ENCODE measurements at regions not wholly inside any gene's neighbourhood (a gene's known extent, or its start where the extent isn't known, plus 50 kb on each side); places are given as distances from the start of the nearest gene placed in this dataset.

- in situ Hi-C loops (cut with MboI; ENCODE audit: low sequenced_read_pairs, unreplicated experiment), result no loop called here
- no peak for TF ChIP-seq CTCF (IDR thresholded peaks at IDR 0.05; ENCODE audit: borderline replicate concordance, control extremely low read depth, extremely low read depth, insufficient read depth, missing control alignments)
- DNase-seq (ENCODE audit: low spot score), result no peak
Measured at GRCh38 chr13:86831084-86831483, 840.1 kb upstream of the SLITRK5 start.

GRCh38 chr13:86838411-86839120 lies 832.6 kb upstream of the SLITRK5 start:
- in situ Hi-C loops (cut with MboI; ENCODE audit: low sequenced_read_pairs, unreplicated experiment), result no loop called here
- no peak for TF ChIP-seq CTCF (IDR thresholded peaks at IDR 0.05; ENCODE audit: borderline replicate concordance, control extremely low read depth, extremely low read depth, insufficient read depth, missing control alignments)
- DNase-seq (ENCODE audit: low spot score), result no peak

DNA sequence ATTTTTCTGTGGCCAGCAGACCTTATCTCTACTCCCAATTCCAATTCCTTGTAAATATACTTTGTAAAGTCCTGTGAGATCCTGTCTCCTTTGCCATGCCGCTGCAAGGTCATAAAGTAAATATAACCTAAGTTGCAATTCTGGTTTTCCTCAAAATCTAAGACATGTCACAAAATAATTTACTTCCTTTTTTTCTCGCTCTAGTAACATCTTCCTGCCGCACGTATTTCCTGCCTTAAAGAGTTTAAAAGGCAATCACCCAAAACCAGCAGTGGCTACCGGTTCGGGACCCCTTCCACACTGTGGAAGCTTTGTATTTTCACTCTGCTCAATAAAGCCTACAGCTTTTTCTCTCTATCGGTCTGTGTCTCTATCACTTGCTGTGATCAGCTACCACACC lies 832.0 kb upstream of the SLITRK5 start:
- no peak for DNase-seq (ENCODE audit: low spot score)
- in situ Hi-C loops (cut with MboI; ENCODE audit: low sequenced_read_pairs, unreplicated experiment), result no loop called here
- no peak for TF ChIP-seq CTCF (IDR thresholded peaks at IDR 0.05; ENCODE audit: borderline replicate concordance, control extremely low read depth, extremely low read depth, insufficient read depth, missing control alignments)

DNA sequence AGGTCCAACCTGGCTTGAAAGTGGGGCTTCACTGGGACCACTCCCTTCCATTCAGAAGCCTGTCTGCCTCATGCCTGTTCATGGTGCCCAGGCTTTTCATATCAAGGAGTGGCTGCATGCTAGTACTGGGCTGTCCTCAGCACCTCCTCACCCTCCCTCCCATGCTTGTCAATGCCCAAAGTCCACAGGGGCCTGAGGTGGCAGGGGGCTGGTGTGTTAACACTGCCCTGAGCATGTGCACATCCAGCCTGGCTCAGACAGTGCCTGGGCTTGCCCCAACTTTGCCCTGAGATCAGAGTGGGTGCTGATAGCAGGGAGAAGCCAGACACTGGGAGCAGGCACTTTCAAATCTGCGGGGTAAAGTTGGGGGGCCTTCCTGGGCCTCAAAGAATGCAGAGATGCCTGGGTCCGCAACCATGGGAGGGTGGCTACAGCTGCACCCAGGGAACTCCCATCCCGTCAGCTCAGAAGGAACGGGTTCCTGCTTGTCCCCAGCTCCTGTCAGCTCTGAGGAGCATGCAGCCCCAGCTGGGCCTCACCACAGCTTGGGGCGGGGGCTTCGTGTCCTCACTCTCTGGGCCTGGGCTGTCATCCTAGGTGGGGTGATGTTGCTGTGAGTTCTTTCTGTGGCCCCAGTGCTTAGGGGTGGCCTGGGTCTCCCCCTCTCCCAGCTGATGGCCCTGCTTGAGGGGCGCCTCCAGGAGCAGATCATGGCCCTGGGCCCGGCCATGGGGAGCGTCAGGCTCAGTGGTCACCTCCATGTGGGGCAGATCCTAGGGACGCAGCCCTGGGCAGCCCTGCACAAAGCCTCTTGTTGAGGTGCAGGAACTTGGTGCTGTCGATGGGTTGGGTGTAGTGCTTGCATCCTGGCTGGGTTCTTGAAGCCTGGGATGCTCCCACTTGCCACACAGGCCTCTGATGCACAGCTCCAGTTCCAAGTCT lies 830.6 kb upstream of the SLITRK5 start:
- DNase-seq (ENCODE audit: low spot score), result no peak
- TF ChIP-seq CTCF (IDR thresholded peaks at IDR 0.05; ENCODE audit: borderline replicate concordance, control extremely low read depth, extremely low read depth, insufficient read depth, missing control alignments), result no peak
- in situ Hi-C loops (cut with MboI; ENCODE audit: low sequenced_read_pairs, unreplicated experiment), result no loop called here

GRCh38 chr13:86841264-86841663 lies 829.9 kb upstream of the SLITRK5 start:
- in situ Hi-C loops (cut with MboI; ENCODE audit: low sequenced_read_pairs, unreplicated experiment), result no loop called here
- DNase-seq (ENCODE audit: low spot score), result no peak
- TF ChIP-seq CTCF (IDR thresholded peaks at IDR 0.05; ENCODE audit: borderline replicate concordance, control extremely low read depth, extremely low read depth, insufficient read depth, missing control alignments), result no peak

DNA sequence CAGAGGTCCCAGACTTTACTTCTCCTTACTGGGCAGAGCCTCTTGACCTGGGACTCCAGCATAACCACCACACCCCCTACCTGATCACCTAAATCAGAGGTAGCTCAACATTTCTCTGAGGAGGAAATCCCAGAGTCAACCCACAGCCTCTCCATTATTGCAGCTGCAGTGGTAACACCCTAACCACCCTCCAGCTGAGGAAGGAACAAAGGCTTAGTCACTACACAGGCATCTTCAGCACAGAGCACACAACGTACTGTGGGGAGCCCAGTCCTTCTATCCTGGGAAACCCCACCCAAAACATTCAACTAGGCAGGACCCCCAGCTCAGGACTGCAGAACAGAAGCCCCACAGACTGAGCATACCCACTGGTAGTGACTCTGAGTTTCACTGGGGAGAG lies 824.7 kb upstream of the SLITRK5 start:
- in situ Hi-C loops (cut with MboI; ENCODE audit: low sequenced_read_pairs, unreplicated experiment), result no loop called here
- no peak for DNase-seq (ENCODE audit: low spot score)
- TF ChIP-seq CTCF (IDR thresholded peaks at IDR 0.05; ENCODE audit: borderline replicate concordance, control extremely low read depth, extremely low read depth, insufficient read depth, missing control alignments), result no peak

Data from GM13976 (cell line).